SK-N-MC (cell line): ENCODE measurements at regions not wholly inside any gene's neighbourhood (a gene's known extent, or its start where the extent isn't known, plus 50 kb on each side); places are given as distances from the start of the nearest gene placed in this dataset.

Experiments used
- EZH2 ChIP-seq: fragments of 200-600 bp; sonication (generic); IDR thresholded peaks from one replicate; pipeline ENCODE4 v1.6.1; 2017; ENCODE audit warnings: antibody characterized with exemption
- POLR2AphosphoS5 ChIP-seq: IDR thresholded peaks from 2 replicates; pipeline ENCODE4 v1.6.1; 2012; ENCODE audit warnings: mild to moderate bottlenecking, low read depth, low read length, borderline replicate concordance

DNA sequence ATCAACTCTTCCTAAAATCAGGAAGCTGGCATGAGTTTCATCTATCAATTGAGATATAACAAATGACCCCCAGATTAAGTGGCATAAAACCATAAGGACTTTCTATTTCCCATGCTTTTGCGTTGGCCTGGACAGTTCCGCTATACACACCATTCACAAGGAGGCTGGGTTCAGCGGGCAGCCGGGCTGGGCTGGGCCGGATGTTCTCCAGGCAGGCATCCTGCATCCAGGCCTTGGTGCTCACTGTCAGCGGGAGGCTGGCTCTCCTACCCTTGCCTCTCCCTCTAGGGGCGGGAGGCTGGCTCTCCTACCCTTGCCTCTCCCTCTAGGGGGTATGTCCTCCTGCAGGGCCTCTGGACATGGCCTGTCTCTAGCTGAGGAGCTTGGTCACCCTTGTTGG is 266.0 kb upstream of the ARRDC4 start:
- TF ChIP-seq POLR2AphosphoS5 (no peak), EZH2 (no peak)
